Osteocyte (in vitro differentiated cells): ENCODE measurements at regions not wholly inside any gene's neighbourhood (a gene's known extent, or its start where the extent isn't known, plus 50 kb on each side); places are given as distances from the start of the nearest gene placed in this dataset.

Experiments used
- DNase-seq: peaks from one replicate; pipeline ENCODE4 v3.0.0; 2021; ENCODE audit warnings: mixed read lengths; ENCODE audit not compliant: unreplicated experiment; ENCODE audit errors: extremely low spot score
- H3K27ac Mint-ChIP-seq: one replicate; pipeline ENCODE4 v1.8.0; 2021; ENCODE audit warnings: mild to moderate bottlenecking, mixed read lengths; ENCODE audit not compliant: unreplicated experiment
- H3K27me3 Mint-ChIP-seq: one replicate; pipeline ENCODE4 v1.8.0; 2021; ENCODE audit warnings: mixed read lengths; ENCODE audit not compliant: unreplicated experiment
- H3K36me3 Mint-ChIP-seq: one replicate; pipeline ENCODE4 v1.8.0; 2021; ENCODE audit warnings: mixed read lengths; ENCODE audit not compliant: unreplicated experiment
- H3K4me1 Mint-ChIP-seq: one replicate; pipeline ENCODE4 v1.8.0; 2021; ENCODE audit warnings: mixed read lengths; ENCODE audit not compliant: unreplicated experiment
- H3K4me3 Mint-ChIP-seq: one replicate; pipeline ENCODE4 v1.8.0; 2021; ENCODE audit warnings: mild to moderate bottlenecking, moderate library complexity, mixed read lengths; ENCODE audit not compliant: unreplicated experiment
- H3K9me3 Mint-ChIP-seq: one replicate; pipeline ENCODE4 v1.8.0; 2021; ENCODE audit warnings: mixed read lengths; ENCODE audit not compliant: unreplicated experiment
- CTCF ChIP-seq: fragments of 200-600 bp; sonication (generic); IDR thresholded peaks from 2 replicates; pipeline ENCODE4 v1.5.0; 2021; ENCODE audit warnings: antibody characterized with exemption, mild to moderate bottlenecking, moderate library complexity

DNA sequence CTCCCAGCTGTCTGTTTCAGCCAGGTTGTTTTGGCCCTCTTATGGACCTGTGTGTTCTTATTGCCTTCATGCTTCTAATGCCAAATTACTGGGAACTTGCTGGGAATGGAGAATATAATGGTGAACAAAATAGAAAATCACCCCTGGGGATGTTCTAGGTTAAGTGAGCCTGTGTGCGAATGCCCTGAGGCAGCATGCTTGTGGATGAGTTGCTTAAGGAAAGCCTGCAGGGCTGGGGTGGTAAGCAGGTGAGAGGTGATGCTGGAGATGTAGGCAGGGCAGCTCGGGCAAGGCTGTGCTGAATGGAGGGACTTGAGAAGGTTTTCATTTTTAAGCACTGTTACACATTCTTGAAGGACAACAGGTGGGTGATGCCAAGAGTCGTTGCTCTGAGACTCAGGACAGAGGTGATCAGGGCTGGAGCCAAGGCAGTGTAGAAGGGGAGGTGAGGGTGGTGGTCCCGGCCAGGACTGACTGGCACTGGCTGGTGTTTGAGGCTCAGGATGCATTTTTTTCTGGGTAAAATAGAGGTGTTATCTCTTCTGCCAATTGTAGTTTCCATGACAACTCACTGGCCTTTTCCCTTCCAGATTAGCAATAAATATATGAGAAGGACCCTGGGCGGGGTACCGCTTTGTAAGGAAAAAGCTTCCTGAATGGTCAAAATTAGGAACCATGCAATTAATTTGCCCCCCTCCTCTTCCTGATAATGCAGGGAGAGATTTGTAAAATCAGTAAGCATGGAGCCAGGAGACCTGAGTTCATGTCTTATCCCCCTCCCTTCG lies 342.8 kb downstream of the ICE1 start:
- H3K27me3 Mint-ChIP-seq, result no peaks in the 10 kb centered on the region
- H3K4me1 Mint-ChIP-seq, result no peaks in the 10 kb centered on the region

DNA sequence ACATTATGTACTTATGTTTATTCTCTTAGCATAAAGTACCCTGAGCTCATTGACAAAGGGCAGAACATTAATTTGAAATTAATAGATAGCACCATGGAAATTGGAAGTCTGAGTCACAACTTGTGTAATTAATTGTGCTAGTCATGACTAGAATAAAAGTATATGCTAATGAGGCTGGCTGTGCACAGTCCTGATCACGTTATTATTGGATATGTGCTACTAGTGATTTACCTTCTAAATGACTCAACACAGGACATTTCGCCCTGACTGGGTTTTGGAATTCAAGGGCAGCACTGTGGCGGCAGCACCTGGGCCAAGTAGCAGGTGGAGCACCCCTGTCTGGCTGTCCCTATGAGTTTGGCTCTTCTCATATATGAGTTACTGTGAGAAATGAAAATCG lies 341.8 kb downstream of the ICE1 start:
- Mint-ChIP-seq H3K27ac (no peak overlapping the region), H3K9me3 (peaks cover 18% of the 10 kb centered on the region), H3K4me1 (no peaks in the 10 kb centered on the region), H3K4me3 (no peak overlapping the region), H3K36me3 (no peaks in the 10 kb centered on the region), H3K27me3 (no peaks in the 10 kb centered on the region)
- no peak for DNase-seq
- no peak for TF ChIP-seq CTCF

More for the DNA sequence above, 342.8 kb downstream of the ICE1 start:
- Mint-ChIP-seq H3K27ac (no peak overlapping the region), H3K9me3 (peaks cover 18% of the 10 kb centered on the region), H3K4me3 (no peak overlapping the region), H3K36me3 (no peaks in the 10 kb centered on the region)
- no peak for TF ChIP-seq CTCF
- DNase-seq, result no peak

DNA sequence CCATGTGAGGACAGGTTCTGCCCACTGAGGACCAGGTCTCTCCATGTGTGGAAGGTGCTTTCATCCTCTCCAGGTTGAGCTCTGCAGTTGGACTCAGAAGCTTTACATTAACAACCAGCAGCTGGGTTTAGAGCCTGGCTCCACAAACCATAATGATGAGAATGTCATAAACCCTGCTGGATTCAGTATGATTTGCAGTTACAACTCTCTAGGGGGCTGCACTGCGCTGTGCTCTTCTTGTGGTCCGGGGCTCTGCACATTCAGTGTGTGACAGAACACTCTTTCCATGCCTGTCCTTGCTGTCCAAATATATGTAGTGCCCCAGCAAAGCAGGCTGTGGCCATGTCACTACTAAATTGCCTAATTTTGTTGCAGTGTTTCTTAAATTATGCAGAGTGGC lies 334.3 kb downstream of the ICE1 start:
- H3K9me3 Mint-ChIP-seq, result peaks cover 13% of the 10 kb centered on the region
- no peak for TF ChIP-seq CTCF
- no peak overlapping the region for H3K4me3 Mint-ChIP-seq
- DNase-seq, result no peak
- no peaks in the 10 kb centered on the region for H3K36me3 Mint-ChIP-seq
- H3K27ac Mint-ChIP-seq, result no peak overlapping the region
- H3K4me1 Mint-ChIP-seq, result no peaks in the 10 kb centered on the region
- no peaks in the 10 kb centered on the region for H3K27me3 Mint-ChIP-seq

GRCh38 chr5:5755888-5756287 lies 333.4 kb downstream of the ICE1 start:
- Mint-ChIP-seq H3K27me3 (no peaks in the 10 kb centered on the region), H3K9me3 (peaks cover 13% of the 10 kb centered on the region), H3K4me1 (no peaks in the 10 kb centered on the region), H3K27ac (no peak overlapping the region), H3K36me3 (no peaks in the 10 kb centered on the region), H3K4me3 (no peak overlapping the region)
- no peak for TF ChIP-seq CTCF
- DNase-seq, result no peak

GRCh38 chr5:5752844-5753243 lies 330.4 kb downstream of the ICE1 start:
- peaks cover 13% of the 10 kb centered on the region for H3K9me3 Mint-ChIP-seq
- no peak for DNase-seq
- TF ChIP-seq CTCF, result no peak
- no peak overlapping the region for H3K27ac Mint-ChIP-seq
- H3K4me3 Mint-ChIP-seq, result no peak overlapping the region
- H3K4me1 Mint-ChIP-seq, result no peaks in the 10 kb centered on the region
- no peaks in the 10 kb centered on the region for H3K36me3 Mint-ChIP-seq
- H3K27me3 Mint-ChIP-seq, result no peaks in the 10 kb centered on the region
